8988T (cell line): ENCODE measurements at regions not wholly inside any gene's neighbourhood (a gene's known extent, or its start where the extent isn't known, plus 50 kb on each side); places are given as distances from the start of the nearest gene placed in this dataset.

Source experiments
- DNase-seq: peaks from one replicate; pipeline ENCODE4 v3.0.0; 2011

DNA sequence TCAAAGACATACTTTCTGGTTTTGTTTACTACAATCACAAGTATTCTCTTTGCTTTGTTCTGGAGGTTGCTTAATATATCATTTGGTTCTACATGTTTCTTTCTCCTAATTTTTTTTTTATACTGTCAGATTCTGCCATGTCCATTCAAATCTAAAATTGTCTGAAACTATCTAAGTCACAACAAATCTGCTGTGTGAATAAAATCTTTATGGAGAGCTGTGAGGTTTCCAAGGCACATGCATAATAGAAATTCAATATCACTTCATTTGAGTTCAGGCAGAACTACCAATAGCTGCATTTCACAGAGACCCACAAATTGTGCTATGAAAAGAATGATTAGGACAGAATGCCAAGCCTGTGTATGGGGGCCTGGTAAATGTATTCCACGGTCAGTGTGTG lies 346.9 kb upstream of the ARRDC3 start:
- no peak for DNase-seq

DNA sequence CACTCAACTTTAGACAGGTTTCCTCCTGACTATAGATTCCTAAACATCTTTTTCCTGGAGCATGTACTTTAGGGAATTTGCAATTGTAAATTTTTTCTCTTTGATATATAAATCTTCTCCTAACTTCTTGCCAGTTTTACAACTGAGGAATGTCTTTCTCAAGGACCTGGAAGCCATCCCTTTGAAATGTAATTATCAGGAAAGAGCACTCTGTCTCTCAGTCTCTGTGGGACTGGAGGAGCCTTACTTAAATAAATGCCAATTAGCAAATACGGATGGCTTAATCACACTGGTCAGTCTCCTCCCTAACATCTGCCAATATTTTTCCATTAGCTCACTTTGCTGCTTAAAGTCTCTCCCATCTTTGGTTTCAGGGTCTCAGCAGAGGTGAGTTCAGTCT lies 344.3 kb upstream of the ARRDC3 start:
- no peak for DNase-seq

DNA sequence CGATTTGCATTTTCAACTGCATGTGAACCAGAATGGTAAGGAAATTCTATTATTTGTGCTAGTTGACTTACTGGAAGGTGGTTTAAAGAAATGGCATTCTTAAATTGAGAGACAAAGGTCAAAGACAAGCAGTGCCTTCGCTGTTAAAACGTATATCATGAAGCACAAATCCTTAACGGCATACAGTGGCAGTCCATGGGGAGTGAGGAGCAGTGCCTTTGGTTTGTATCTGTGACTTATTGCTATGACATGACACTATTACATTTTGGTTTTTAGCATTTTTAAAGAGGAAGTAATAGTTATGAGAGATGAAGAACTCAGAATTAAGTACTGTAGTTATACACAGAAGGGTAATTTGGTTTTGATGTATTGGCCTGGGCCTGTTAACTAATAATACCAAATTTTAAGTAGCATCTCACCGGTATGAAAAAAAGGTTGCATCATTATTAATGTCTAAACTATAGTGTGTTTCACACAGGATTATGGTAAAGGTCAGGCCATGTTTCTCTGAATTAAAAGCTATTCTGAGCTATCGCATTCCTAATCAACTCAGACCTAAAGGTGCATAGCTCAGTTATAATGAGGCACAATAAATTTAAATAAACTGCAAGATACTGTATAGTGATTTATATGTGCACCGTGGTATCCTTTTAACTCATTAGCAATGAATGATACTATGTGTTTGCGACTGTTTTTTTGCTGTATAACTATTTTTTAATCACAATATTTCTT lies 339.8 kb upstream of the ARRDC3 start:
- DNase-seq = no peak

DNA sequence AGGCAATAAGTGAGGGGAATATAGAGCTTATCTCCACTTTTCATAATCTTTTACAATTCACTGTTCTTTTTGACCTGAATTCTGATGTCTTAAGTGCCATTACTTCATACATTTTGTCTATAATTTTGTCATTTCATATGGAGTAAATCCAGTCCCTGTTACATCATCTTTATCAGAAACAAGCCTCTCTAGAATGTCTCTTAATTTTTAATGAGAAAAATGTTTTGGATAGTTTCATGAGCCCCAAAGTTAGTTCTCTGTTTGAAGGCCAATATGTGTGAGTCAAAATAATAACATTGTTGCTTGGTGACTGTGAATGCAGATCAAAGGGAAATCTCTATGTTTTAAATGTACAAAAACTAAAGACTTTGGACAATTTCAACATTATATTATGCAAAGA lies 329.6 kb upstream of the ARRDC3 start:
- DNase-seq = no peak

DNA sequence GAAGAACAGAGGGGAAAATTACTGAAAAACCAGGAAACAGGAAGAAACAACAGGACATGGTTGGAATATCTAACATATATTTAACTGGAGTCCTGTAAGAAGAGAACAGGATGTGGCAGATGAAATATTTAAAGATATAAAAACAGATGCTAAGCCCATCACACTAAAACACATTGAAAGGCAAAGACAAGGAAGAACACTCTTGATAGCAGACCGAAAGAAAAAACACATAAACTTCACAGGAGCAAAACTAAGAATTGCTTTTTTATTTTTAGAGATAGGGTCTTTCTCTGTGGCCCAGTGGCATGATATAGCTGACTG lies 324.4 kb upstream of the ARRDC3 start:
- DNase-seq = no peak

DNA sequence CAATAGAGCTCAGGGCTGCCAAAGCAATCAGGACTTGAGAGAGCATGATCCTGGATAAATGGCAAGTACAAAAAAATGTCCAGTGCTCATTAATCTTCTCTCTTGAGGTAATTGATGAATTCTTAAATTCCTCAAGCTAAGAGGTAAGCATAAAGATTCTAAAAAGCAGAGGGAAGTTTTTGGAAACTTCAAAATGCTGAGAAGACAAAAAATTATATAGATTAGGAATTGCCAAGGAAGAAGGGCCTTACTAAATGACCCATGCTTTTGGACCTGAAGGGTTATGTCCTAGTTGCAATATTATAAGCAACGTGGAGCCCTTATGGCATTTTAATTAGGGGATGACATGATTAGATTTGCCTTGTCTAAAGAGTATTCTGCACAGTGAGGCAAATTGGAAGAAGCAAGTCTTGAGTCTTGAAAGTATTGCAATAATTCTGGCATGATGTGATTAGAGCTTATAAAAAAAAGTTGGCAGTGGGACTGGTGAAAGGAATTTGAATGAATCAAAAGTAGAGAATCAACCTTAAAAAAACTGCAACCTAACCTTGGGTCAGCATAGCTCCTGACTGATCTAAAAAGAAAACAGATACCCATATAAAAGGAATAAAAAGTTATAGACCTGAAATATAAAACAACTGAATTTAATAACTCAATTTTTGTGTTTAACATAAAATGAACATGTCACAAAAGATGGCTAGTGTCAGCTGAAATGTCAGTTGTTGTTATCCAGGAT lies 323.8 kb upstream of the ARRDC3 start:
- DNase-seq = no peak

DNA sequence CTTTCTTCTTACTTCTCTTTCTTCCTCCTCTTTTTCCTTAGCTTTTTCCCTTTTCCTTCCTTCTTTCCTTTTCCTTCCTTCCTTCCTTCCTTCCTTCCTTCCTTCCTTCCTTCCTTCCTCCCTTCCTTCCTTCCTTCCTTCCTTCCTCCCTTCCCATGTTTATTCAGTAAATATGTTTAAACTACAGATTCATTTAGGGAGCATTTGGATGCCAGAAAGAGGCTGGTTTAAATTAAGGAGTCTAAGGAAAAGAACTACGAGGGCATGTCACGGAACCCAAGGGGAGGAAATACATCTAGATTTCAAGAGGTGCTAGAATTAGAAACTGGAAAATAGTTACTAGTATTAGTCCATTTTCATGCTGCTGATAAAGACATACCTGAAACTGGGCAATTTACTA lies 320.0 kb upstream of the ARRDC3 start:
- DNase-seq = no peak

DNA sequence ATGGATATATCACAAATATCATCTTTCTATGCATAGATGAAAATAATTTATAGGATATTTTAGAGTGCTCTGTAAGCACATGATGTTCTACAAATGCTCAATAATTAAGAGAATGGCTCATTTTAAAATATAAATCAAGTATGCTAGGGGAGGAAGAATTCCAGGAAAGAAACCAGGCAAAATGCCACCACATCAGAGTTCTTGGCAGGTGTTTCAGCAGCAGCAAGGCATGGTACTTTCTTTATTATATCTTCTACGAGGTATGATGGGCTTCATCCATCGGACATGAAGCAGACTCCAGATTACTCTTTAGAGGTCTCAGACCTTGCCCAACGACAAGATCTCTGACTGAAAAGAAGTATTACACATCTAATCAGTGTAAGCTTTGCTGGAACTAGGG lies 316.3 kb upstream of the ARRDC3 start:
- DNase-seq = no peak

DNA sequence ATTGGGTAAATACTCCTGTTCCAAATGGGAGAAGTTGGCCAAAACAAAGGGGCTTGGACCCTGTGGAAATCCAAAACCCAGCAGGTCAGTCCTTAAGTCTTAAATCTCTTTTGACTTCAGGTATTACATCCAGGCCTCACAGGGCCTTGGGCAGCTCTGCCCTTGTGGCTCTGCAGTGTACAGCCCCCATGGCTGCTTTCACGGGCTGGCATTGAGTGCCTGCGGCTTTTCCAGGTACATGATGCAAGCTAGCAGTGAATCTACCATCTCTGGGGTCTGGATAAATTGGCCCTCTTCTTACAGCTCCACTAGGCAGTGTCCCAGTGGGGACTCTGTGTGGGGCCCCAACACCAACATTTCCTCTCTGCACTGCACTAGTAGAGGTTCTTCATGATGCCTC lies 308.5 kb upstream of the ARRDC3 start:
- DNase-seq = no peak

DNA sequence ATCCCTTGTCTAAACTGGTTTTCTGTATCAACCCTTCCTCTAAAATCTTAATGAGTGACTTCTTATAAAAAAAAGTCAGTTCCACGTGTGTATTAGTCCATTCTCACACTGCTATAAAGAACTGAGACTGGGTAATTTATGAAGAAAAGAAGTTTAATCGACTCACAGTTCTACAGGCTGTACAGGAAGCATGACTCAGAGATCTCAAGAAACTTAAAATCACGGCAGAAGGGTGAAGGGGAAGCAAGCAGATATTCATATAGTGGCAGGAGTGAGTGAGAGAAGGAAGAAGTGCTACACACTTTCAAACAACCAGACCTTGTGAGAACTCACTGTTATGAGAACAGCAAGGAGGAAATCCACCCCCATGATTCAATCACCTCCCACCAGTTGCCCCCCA lies 307.8 kb upstream of the ARRDC3 start:
- no peak for DNase-seq

DNA sequence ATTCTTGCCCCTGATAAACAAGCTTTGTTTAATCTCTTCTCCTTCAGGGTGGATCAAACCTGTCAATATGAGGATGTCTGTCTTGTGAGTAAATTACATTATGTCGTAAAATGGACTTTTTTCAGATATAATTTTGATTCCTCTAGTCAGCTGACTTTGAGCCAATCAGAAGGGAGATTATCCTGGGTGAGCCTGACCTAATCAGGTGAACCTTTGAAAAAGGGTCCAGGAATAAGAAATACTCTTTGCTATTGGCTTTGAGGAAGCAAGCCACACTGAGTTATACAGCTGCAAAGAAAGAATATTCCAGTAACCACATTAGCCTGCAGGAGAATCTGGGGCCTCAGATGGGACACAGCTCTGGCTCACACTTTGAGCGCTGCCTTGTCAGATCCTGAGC lies 304.3 kb upstream of the ARRDC3 start:
- no peak for DNase-seq

DNA sequence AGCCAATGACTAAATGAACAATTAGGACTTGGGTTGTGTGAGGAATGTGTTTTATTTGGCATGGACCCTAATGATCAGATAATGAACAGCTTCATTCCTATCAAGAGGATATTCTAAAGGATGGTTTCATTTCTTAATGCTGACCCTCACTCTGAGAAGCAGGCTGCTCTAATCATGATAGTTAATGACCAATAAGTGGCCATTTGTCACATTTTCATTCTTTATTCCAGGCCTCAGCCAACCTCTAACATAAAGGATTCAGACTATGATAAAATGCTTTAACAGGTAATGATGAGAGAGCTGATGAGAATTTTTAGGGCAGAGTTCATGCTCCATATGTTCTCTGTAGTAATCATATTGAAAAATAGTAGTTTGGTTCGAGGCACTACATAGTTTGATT lies 301.5 kb upstream of the ARRDC3 start:
- no peak for DNase-seq

DNA sequence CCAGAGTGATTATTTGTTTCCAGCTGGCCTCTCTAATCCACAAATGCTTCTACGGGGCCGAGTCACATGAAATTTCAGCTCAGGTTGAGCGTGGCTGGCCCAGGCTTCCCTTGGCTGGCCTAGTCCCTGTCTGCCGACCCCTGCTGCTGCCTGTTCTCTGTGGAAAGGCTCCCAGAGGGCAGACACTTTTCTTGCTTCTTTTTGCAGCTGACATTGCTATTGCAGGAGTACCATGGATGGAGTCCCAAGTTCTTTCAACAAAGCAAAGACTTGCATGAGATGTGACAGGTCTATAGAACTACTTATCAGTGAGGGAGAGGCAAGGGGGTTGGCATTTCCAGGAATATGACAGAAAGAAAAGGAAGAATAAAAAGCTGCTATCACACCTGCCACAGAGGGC lies 287.4 kb upstream of the ARRDC3 start:
- no peak for DNase-seq

DNA sequence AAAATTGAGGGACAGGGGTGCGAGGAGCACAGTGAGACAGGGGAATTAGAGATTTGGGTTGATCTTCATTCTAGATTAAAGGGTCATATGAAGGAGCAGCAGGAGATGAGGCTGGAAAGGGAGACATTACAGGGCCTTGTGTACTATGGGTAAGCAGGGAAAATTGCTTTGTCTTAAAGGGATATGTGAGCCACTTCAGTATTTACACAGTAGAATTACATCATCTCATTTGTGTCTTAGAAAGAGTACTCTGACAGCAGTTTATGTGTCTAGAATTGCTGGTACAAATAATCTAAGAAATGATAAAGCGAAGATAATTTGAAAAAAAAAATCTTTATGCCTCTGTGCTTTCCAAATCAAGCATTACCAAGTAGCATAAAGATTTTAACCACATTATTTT lies 287.0 kb upstream of the ARRDC3 start:
- DNase-seq = no peak

DNA sequence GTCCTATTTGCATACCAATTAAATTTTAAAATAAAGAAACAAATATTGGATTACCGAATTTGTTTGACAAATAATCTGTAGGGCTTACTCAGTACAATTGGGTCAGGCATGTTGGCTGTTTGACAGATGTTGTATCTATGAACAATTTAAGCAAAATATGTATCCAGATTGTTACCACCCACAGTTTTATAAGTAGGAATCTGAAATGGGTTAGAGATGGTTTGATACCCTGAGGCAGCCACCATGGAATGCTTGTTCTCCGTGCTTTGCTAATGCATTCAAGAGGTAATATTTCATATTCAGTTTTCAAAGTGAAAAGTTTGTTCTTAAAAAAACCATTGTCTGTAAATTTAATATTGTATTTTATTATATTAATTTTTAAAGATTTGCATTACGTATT lies 285.1 kb upstream of the ARRDC3 start:
- DNase-seq = no peak

DNA sequence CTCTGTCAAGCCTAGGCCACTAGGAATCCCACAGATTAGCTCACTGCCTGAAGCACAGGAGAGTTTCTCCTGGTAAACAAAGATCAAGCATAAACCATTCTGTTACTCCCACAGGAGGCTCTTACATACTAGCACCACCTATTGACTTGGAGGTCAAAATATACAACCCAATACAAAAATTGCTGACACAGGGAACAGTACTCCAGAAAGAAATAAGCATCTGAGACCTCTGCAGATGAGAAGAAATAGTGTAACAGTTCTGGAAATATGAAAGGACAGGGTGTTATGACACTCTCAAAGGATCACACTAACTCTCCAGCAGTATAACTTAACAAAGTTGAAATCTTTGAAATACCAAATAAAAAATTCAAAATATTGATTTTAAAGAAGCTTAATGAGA lies 269.6 kb upstream of the ARRDC3 start:
- no peak for DNase-seq

DNA sequence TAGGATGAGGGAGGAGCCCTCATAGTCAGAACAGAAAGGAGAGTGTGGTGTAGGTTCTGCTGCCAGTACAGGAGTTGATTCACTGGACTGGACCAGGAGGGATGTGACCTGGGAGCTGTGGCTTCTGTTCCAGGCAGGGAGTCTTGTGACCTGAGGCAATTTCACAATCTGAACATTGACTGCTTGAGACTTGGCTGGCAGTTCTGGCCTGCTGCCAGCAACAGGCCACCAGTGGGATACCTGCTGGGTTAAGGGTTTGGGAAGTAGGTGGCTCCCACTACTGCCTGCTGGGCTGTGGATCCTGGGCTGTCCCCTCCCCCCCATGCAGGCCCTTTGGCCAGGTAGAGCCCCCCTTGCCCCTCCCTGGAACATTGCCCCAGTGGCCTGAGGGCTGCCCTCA lies 268.6 kb upstream of the ARRDC3 start:
- DNase-seq = no peak

DNA sequence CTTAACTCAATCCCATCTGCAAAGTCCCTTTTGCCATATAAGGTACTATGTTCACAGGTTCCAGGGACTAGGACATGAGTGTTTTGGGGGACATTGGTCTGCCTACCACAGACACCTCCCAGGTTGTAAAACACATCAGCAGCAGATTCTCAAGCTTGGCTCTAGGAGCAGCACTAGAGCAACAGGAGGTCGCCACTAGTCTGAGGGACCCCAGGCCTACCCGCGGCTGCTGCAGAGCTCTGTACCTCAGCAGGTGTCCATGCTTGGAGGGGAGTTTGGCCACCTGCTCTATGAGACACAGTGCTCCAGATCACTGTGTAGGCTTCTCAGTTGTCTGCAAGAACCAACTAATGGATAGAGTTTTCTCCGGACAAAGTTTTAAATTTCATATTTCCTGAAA lies 262.2 kb upstream of the ARRDC3 start:
- DNase-seq = no peak

DNA sequence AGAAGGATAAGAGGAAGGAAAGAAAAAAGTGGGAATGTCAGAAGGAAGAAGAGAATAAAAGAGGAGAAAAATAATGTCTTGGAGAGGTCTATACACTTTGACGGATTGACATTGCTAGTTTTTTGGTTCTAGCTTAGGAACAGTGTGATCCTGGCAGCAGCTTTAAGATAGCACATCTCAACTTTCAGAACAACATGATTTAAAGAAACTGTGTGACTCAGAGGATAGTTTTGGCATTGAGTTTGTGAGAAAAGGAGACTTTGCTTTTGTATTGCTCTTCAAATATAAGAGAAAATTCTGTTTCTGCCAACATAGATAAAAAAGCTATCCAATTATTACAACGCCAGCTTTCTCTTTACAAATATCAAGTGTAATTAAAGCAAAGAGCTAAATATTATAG lies 260.7 kb upstream of the ARRDC3 start:
- no peak for DNase-seq

DNA sequence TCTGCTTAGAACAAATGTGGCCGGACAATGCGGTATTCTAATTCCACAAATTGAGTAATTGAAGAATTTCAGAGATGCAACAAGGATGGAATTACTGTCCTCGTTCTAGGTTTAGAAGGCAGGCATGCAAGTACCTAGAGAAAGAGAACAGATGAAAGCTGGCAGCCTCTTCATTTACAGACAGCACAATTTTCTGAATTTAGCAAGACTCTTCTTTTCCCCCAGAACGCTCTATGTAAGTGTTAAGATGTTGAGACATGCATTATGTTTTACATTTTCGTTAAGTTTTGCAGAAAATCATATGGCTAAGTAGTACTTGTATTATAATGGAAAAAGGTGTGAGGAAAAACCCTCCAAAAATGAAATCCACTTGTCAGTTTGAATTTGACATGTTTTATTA lies 259.5 kb upstream of the ARRDC3 start:
- no peak for DNase-seq

DNA sequence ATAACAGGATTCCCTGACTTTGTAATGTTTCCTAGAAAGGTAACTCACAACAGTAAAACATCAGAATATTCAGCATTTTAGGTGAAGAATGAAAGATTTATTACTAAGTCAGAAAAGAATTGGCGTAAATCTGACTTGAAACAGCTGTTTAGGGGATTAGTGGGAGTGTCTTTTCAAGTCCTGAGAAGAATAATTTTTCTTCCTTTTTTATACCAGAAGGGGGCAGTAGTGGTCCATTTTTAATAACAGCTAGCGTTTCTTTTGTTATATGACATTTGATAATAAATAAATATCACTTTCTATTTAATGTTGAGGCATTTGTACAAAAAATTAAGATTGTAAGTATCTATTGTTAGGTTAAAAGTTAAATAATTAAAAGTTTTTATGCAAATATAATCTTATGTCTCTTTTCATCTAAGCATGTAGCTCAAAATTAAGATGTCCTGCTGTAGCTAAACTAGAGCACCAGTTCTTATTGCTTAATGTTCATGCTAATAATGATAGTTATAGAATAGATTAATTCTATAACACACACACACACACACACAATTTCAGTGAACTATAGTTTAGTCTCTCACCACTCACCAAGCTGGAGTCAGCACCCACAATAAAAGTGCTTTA lies 258.7 kb upstream of the ARRDC3 start:
- no peak for DNase-seq

DNA sequence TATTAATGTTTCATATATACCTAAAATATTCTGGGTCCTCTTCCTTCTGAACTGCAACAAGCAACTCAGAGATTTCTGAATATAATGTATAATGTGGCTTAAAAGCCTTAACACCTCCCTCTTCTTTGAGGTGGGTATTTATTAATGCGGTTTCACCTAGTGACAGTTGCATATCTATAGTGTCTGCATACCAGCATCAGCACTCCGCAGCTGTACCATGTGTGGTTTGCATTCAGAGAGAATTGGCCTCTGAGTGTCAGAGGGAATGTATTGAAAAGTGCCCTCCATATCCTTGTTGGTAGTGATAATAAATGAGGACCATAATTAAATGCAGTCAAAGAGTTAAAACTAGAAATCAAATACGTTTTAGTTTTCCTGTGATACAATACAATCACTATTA lies 256.6 kb upstream of the ARRDC3 start:
- DNase-seq = no peak

DNA sequence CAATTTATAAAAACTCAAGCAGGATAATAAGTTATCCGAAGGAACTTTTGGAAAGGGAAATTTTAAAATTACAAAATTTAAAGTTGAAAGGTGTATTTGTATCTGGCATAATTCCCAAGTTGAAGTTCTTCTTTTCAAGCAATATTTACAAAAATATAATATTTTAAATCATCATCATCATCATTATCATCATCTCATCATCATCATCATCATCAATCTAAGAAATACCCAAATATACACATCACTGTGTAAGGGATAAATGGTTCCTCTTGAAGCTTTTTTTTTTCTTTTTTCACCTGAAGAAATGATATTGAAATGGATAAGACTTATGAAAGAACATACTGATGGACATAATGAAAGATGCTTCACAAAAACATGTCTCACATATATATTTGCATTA lies 254.9 kb upstream of the ARRDC3 start:
- no peak for DNase-seq

DNA sequence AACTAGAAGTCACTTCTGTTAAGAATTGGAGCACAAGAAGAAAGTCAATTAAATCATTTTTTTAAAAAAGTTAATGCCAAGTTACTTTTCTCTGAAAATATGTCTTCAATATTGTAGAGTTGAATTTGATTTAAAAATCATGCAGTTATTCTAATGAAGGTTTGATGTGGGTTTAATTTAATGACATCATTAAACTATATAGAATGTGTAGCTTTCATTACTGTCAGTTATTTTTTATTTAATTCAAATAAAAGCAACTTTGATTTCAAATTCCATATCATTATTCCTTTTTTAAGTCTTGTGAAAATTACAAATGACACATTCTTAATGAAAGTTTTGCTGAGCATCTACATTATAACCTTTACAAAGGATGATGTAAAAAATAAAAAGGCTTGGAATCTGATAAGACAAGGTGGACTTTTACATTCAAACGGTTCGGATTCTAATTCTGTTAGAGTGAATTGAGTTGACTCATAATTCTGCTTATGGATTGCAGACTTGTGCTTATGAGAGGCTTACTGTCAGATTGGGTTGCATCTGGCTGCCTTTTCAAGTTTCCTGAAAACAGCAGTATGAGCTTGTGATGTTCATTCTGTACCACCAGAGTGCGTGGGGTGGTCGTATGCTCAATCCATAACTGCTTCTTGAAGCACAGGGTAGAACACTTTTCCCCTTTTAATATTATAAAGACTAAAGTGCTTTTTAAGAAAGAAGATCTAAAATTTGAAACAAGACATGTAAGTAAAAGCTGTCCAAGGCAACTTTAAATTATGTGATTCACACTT lies 253.0 kb upstream of the ARRDC3 start:
- no peak for DNase-seq
